SH-SY5Y (cell line): ENCODE measurements at regions not wholly inside any gene's neighbourhood (a gene's known extent, or its start where the extent isn't known, plus 50 kb on each side); places are given as distances from the start of the nearest gene placed in this dataset.

Source experiments
- GATA2 ChIP-seq: IDR thresholded peaks from 2 replicates; pipeline ENCODE4 v1.6.1; 2011; ENCODE audit warnings: mild to moderate bottlenecking, low read depth, low read length
- GATA3 ChIP-seq: IDR thresholded peaks from 2 replicates; pipeline ENCODE4 v1.6.1; 2011; ENCODE audit warnings: low read depth, mild to moderate bottlenecking, low read length, moderate library complexity

GRCh38 chr14:71429902-71430301 is 502.3 kb upstream of the RGS6 start:
- TF ChIP-seq GATA3 (no peak), GATA2 (no peak)

- TF ChIP-seq GATA3 = no peak
- TF ChIP-seq GATA2 = no peak
These were observed 501.9 kb upstream of the RGS6 start for GRCh38 chr14:71430321-71430677.

- TF ChIP-seq GATA2 = no peak
These were observed 501.4 kb upstream of the RGS6 start for GRCh38 chr14:71430678-71431376.

GRCh38 chr14:71432334-71433110 is 499.7 kb upstream of the RGS6 start:
- TF ChIP-seq GATA3 = no peak
- no peak for TF ChIP-seq GATA2

DNA sequence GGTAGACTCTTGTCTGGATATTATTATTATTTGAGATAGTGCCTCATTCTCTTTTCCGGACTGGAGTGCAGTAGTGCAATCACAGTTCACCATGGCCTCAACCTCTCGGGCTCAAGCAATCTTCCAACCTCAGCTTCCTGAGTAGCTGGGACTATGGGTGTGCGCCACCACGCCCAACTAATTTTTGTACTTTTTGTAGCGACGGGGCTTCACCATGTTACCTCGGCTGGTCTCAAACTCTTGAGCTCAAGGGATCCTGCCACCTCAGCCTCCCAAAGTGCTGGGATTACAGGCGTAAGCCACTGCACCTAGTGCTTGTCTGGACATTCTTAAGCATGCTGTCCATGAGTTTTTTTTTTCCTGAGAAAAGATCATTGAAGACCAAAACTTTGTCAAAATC is 498.9 kb upstream of the RGS6 start:
- TF ChIP-seq GATA3 (no peak), GATA2 (no peak)

DNA sequence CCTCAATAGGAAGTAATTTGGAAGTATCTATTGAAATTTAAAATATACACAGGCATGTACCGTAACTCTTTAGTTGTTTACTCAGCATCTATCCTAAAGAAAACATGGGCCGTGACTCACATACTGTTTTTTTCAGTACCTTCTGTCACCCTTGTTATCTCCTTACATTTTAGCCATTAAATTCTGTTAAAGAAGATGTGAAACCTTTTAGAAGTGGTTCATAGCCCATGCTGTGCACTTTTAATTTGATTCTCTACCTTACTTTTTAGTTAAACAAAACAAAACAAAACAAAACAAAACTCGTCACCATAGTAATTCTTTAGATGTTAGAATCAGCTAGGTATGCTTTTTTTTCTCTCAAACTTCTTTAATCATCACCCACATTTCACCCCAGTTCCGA is 494.4 kb upstream of the RGS6 start:
- TF ChIP-seq GATA3 (no peak), GATA2 (no peak)

DNA sequence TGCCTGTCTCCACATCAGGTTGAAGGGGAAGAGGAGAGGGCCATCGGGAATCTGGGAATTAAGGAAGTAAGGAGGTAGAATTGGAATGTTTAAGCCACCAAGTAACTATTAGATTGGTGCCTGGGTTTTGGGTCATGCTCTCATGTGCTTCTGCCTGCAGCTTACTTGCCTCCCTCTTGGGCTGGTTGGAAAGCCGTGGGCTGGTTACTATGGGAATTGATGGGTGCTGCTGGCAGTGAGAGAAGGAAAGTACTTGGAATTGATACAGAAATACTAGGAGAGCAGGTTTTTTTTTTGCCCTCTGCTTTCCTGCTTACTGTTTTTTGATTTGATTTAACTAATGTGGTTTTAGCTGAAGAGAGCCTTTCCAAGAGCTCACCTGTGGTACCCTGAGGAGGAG is 493.5 kb upstream of the RGS6 start:
- TF ChIP-seq GATA3 (no peak), GATA2 (no peak)

- TF ChIP-seq GATA2 (no peak), GATA3 (no peak)
These were observed 491.1 kb upstream of the RGS6 start for GRCh38 chr14:71441126-71441525.

- TF ChIP-seq GATA2 (no peak), GATA3 (no peak)
These were observed 488.0 kb upstream of the RGS6 start for GRCh38 chr14:71444030-71444822.

DNA sequence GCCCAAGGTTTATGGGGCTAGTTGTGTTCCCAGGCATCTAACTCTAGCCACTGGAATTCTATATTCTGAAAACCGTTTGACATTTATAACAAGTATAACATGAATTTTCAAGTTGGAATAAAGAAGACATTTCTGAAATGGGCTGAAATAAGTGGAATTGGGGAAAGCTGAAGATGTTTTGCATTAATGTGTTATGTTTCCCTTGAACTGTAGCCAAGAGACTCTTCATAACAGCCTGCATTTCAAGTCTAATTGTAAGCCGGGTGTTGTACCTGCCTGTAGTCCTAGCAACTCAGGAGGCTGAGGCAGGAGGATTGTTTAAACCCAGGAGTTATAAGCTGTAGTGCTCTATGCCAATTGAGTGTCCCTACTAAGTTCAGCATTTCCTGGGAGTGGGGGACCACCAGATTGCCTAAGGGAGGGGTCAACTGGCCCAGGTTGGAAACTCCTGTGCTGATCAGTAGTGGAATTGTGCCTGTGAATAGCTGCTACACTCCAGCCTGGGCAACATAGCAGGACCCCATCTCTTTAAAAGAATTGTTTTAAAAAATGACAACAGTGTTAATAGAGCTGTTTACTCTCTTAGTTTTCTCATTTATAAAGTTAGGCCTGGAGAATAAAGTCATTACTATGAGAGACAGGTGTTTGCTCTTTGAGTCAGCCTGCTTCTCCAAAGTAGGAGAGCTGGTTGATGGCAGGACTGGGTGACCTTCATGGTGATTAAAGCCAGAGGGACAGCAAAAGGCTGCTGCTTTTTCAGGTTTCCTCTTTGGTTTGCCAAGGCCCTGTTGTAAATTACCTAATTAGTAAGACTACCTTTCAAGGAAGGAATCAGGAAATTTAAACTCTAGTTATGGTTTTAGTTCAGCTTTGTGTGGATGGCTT is 483.6 kb upstream of the RGS6 start:
- no peak for TF ChIP-seq GATA3
- TF ChIP-seq GATA2 = no peak

GRCh38 chr14:71449316-71450055 is 482.7 kb upstream of the RGS6 start:
- TF ChIP-seq GATA2 = no peak
- no peak for TF ChIP-seq GATA3

- no peak for TF ChIP-seq GATA2
- TF ChIP-seq GATA3 = no peak
These were observed 480.7 kb upstream of the RGS6 start for GRCh38 chr14:71451501-71451900.

- TF ChIP-seq GATA2 (no peak), GATA3 (no peak)
These were observed 479.7 kb upstream of the RGS6 start for GRCh38 chr14:71452539-71452938.
